ENCODE measurements at regions not wholly inside any gene's neighbourhood (a gene's known extent, or its start where the extent isn't known, plus 50 kb on each side); places are given as distances from the start of the nearest gene placed in this dataset.
"Not testable (repeated sequence)": the region's sequence is repeated elsewhere in the genome, so short reads cannot be mapped to it uniquely, and the experiment has no call there.

- DNase-seq: no peak
- Histone ChIP-seq H3K4me3 (ENCODE audit: low read length) (no peak overlapping the region), H3K9me3 (ENCODE audit: control insufficient read depth, low read length) (no peaks in the 10 kb centered on the region), H3K4me1 (ENCODE audit: control insufficient read depth, insufficient read depth, low read length) (no peaks in the 10 kb centered on the region), H3K9ac (ENCODE audit: extremely low read depth, low read length, poor library complexity, severe bottlenecking) (no peak overlapping the region), H3K27me3 (ENCODE audit: control insufficient read depth, insufficient read depth, low read length, poor library complexity, severe bottlenecking) (peaks cover 23% of the 10 kb centered on the region), H3K27ac (ENCODE audit: low read depth, low read length) (no peak overlapping the region), H3K36me3 (ENCODE audit: control insufficient read depth, insufficient read depth, low read length) (no peaks in the 10 kb centered on the region)
- 53 to 57% methylated on average over 3 of the region's 3 CpGs for WGBS, 2 experiments (ENCODE audit: insufficient coverage in 1 of 2, insufficient read length in 1 of 2)
- TF ChIP-seq CTCF (conservative IDR thresholded peaks at IDR 0.05): no peak
- H3K27me3 Mint-ChIP-seq (ENCODE audit: insufficient read depth): peaks cover 59% of the 10 kb centered on the region
- H3K4me3 Mint-ChIP-seq: no peak overlapping the region
- H3K27ac Mint-ChIP-seq: no peak overlapping the region
- H3K9me3 Mint-ChIP-seq: peaks cover 2% of the 10 kb centered on the region
- H3K4me1 Mint-ChIP-seq: peaks cover 18% of the 10 kb centered on the region
- H3K36me3 Mint-ChIP-seq (ENCODE audit: low read depth): no peaks in the 10 kb centered on the region
These were observed 233.1 kb upstream of the FOXF1 start for GRCh38 chr16:86277221-86277620.

- not testable (repeated sequence) for DNase-seq; H3K27ac ChIP-seq (ENCODE audit: low read depth, low read length); H3K36me3 Mint-ChIP-seq (ENCODE audit: low read depth); H3K9ac ChIP-seq (ENCODE audit: extremely low read depth, low read length, poor library complexity, severe bottlenecking); H3K4me1 ChIP-seq (ENCODE audit: control insufficient read depth, insufficient read depth, low read length); H3K4me3 Mint-ChIP-seq; H3K9me3 Mint-ChIP-seq; H3K4me3 ChIP-seq (ENCODE audit: low read length); H3K9me3 ChIP-seq (ENCODE audit: control insufficient read depth, low read length); H3K36me3 ChIP-seq (ENCODE audit: control insufficient read depth, insufficient read depth, low read length); H3K27ac Mint-ChIP-seq
- Mint-ChIP-seq H3K27me3 (ENCODE audit: insufficient read depth) (peaks cover 66% of the 10 kb centered on the region), H3K4me1 (peaks cover 16% of the 10 kb centered on the region)
- H3K27me3 ChIP-seq (ENCODE audit: control insufficient read depth, insufficient read depth, low read length, poor library complexity, severe bottlenecking): peaks cover 29% of the 10 kb centered on the region
- WGBS, 2 experiments (ENCODE audit: insufficient coverage in 1 of 2, insufficient read length in 1 of 2): 83 to 86% methylated on average over 2 to 4 of the region's 4 CpGs
These were observed 232.5 kb upstream of the FOXF1 start for GRCh38 chr16:86277859-86278258.

- Histone ChIP-seq H3K27ac (ENCODE audit: low read depth, low read length) (no peak overlapping the region), H3K9me3 (ENCODE audit: control insufficient read depth, low read length) (no peaks in the 10 kb centered on the region), H3K9ac (ENCODE audit: extremely low read depth, low read length, poor library complexity, severe bottlenecking) (no peak overlapping the region), H3K27me3 (ENCODE audit: control insufficient read depth, insufficient read depth, low read length, poor library complexity, severe bottlenecking) (peaks cover 60% of the 10 kb centered on the region), H3K4me1 (ENCODE audit: control insufficient read depth, insufficient read depth, low read length) (peaks cover 3% of the 10 kb centered on the region), H3K36me3 (ENCODE audit: control insufficient read depth, insufficient read depth, low read length) (no peaks in the 10 kb centered on the region), H3K4me3 (ENCODE audit: low read length) (no peak overlapping the region)
- H3K36me3 Mint-ChIP-seq (ENCODE audit: low read depth): no peaks in the 10 kb centered on the region
- H3K9me3 Mint-ChIP-seq: no peaks in the 10 kb centered on the region
- H3K4me3 Mint-ChIP-seq: no peak overlapping the region
- H3K4me1 Mint-ChIP-seq: peaks cover 30% of the 10 kb centered on the region
- no peak for TF ChIP-seq CTCF (conservative IDR thresholded peaks at IDR 0.05)
- WGBS, 2 experiments (ENCODE audit: insufficient coverage in 1 of 2, insufficient read length in 1 of 2): 88 to 95% methylated on average over 9 to 12 of the region's 12 CpGs
- no peak for DNase-seq
- no peak overlapping the region for H3K27ac Mint-ChIP-seq
- H3K27me3 Mint-ChIP-seq (ENCODE audit: insufficient read depth): peaks cover 89% of the 10 kb centered on the region
These were observed 228.9 kb upstream of the FOXF1 start for GRCh38 chr16:86281421-86281820.

- no peaks in the 10 kb centered on the region for H3K9me3 Mint-ChIP-seq
- no peaks in the 10 kb centered on the region for H3K9me3 ChIP-seq (ENCODE audit: control insufficient read depth, low read length)
- H3K36me3 ChIP-seq (ENCODE audit: control insufficient read depth, insufficient read depth, low read length): no peaks in the 10 kb centered on the region
- no peak overlapping the region for H3K4me3 ChIP-seq (ENCODE audit: low read length)
- peaks cover 71% of the 10 kb centered on the region for H3K27me3 ChIP-seq (ENCODE audit: control insufficient read depth, insufficient read depth, low read length, poor library complexity, severe bottlenecking)
- H3K9ac ChIP-seq (ENCODE audit: extremely low read depth, low read length, poor library complexity, severe bottlenecking): no peak overlapping the region
- H3K27ac ChIP-seq (ENCODE audit: low read depth, low read length): no peak overlapping the region
- peaks cover 91% of the 10 kb centered on the region for H3K27me3 Mint-ChIP-seq (ENCODE audit: insufficient read depth)
- peaks cover 5% of the 10 kb centered on the region for H3K4me1 ChIP-seq (ENCODE audit: control insufficient read depth, insufficient read depth, low read length)
- H3K27ac Mint-ChIP-seq: no peak overlapping the region
- DNase-seq: no peak
- WGBS, 2 experiments (ENCODE audit: insufficient coverage in 1 of 2, insufficient read length in 1 of 2): 80 to 100% methylated on average over 1 to 5 of the region's 5 CpGs
- no peak for TF ChIP-seq CTCF (conservative IDR thresholded peaks at IDR 0.05)
- H3K4me1 Mint-ChIP-seq: peaks cover 47% of the 10 kb centered on the region
- H3K36me3 Mint-ChIP-seq (ENCODE audit: low read depth): no peaks in the 10 kb centered on the region
- H3K4me3 Mint-ChIP-seq: no peak overlapping the region
These were observed 226.4 kb upstream of the FOXF1 start for GRCh38 chr16:86283944-86284343.

Measured in endodermal cell (in vitro differentiated cells).